SK-N-SH (cell line): ENCODE measurements at regions not wholly inside any gene's neighbourhood (a gene's known extent, or its start where the extent isn't known, plus 50 kb on each side); places are given as distances from the start of the nearest gene placed in this dataset.

ENCODE experiments used
- CHD2 ChIP-seq: fragments of 150-350 bp; IDR thresholded peaks from 2 replicates; pipeline ENCODE4 v1.6.1; 2018; ENCODE audit warnings: low read length; ENCODE audit not compliant: partially characterized antibody
- GABPA ChIP-seq: IDR thresholded peaks from 2 replicates; pipeline ENCODE4 v1.4.0; 2012; ENCODE audit warnings: low read depth, mild to moderate bottlenecking
- POLR2AphosphoS5 ChIP-seq: IDR thresholded peaks from 2 replicates; pipeline ENCODE4 v1.6.1; 2012; ENCODE audit warnings: low read depth, low read length
- TAF1 ChIP-seq: IDR thresholded peaks from 2 replicates; pipeline ENCODE4 v1.6.1; 2012; ENCODE audit warnings: low read depth, mild to moderate bottlenecking, low read length, moderate library complexity, borderline replicate concordance
- TF ChIP-seq, protein P1 (sequence below): fragments of 200-600 bp; sonication (generic); IDR thresholded peaks from 2 replicates; pipeline ENCODE4 v1.6.1; 2017; ENCODE audit warnings: antibody characterized with exemption, mild to moderate bottlenecking, moderate library complexity

DNA sequence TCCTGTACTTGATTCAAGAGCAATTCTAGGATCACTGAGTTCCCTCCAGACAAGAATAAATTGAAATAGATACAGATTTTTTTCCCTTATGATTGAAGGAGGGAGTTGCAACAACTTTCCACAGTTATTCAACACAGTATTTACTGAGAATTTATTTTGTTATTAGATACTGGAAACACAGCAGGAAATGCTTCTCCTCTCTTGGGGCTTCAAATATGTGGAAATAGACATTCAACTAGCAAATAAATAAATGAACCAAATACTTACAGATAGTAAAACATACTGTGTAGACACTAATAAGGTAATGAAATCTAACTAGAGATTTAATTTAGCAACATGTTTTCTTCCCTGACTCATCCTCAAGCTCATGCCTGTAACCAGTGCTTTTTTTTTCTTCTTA lies 169.2 kb downstream of the LNPK start:
- TF ChIP-seq, protein P1, sequence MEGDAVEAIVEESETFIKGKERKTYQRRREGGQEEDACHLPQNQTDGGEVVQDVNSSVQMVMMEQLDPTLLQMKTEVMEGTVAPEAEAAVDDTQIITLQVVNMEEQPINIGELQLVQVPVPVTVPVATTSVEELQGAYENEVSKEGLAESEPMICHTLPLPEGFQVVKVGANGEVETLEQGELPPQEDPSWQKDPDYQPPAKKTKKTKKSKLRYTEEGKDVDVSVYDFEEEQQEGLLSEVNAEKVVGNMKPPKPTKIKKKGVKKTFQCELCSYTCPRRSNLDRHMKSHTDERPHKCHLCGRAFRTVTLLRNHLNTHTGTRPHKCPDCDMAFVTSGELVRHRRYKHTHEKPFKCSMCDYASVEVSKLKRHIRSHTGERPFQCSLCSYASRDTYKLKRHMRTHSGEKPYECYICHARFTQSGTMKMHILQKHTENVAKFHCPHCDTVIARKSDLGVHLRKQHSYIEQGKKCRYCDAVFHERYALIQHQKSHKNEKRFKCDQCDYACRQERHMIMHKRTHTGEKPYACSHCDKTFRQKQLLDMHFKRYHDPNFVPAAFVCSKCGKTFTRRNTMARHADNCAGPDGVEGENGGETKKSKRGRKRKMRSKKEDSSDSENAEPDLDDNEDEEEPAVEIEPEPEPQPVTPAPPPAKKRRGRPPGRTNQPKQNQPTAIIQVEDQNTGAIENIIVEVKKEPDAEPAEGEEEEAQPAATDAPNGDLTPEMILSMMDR: no peak
- TF ChIP-seq TAF1 (no peak), CHD2 (no peak), POLR2AphosphoS5 (no peak), GABPA (no peak)
